H1 (cell line): ENCODE measurements at regions not wholly inside any gene's neighbourhood (a gene's known extent, or its start where the extent isn't known, plus 50 kb on each side); places are given as distances from the start of the nearest gene placed in this dataset.
A peak's percentile ranks its signal among the peaks of the same experiment; 100 is the strongest.

Experiments used
- CTCF ChIA-PET: fragments of 300-600 bp; sonication (Branson Sonifier 250); formaldehyde crosslinking; loops from one replicate; lab custom pipeline; 2021; ENCODE audit not compliant: partially characterized antibody; lab: Charles Lee
- POLR2A ChIA-PET: fragments of 300-600 bp; sonication (Branson Sonifier 250); formaldehyde crosslinking; loops from one replicate; lab custom pipeline; 2021; ENCODE audit warnings: inconsistent platforms; ENCODE audit not compliant: partially characterized antibody; lab: Charles Lee
- DNase-seq, 2 experiments: peaks; one replicate each; pipeline versions ENCODE4 v3.0.0 to v3.0.0-alpha.2; 2010 to 2022; ENCODE audit warnings: low spot score in 2 of 2, low read depth in 1 of 2, mixed read lengths in 1 of 2
- FAIRE-seq: peaks from 2 replicates; lab custom pipeline; 2011; peaks lifted over from hg19 to GRCh38; lab: Jason Lieb, UNC
- H2AFZ ChIP-seq: 2 replicates; pipeline ENCODE4 v1.8.1; 2012; ENCODE audit warnings: low read length, inconsistent platforms
- H2AK5ac ChIP-seq: 2 replicates; pipeline ENCODE4 v1.6.1; 2013; ENCODE audit warnings: low read depth, low read length
- H2BK120ac ChIP-seq: replicated peaks from 2 replicates; pipeline ENCODE3; 2013; ENCODE audit warnings: low read depth, low read length, inconsistent platforms
- H2BK12ac ChIP-seq: 2 replicates; pipeline ENCODE4 v1.6.1; 2013; ENCODE audit warnings: low read depth, low read length
- H2BK15ac ChIP-seq: 2 replicates; pipeline ENCODE4 v1.6.1; 2013; ENCODE audit warnings: low read length
- H2BK20ac ChIP-seq: 2 replicates; pipeline ENCODE4 v1.6.1; 2013; ENCODE audit warnings: low read length
- H2BK5ac ChIP-seq: 2 replicates; pipeline ENCODE4 v1.6.1; 2013; ENCODE audit warnings: low read depth, low read length
- H3K14ac ChIP-seq: 2 replicates; pipeline ENCODE4 v1.6.1; 2013; ENCODE audit warnings: inconsistent platforms; ENCODE audit not compliant: insufficient read length
- H3K18ac ChIP-seq: 2 replicates; pipeline ENCODE4 v1.6.1; 2013; ENCODE audit warnings: low read length; ENCODE audit errors: extremely low read depth
- H3K23ac ChIP-seq: 2 replicates; pipeline ENCODE4 v1.6.1; 2013; ENCODE audit warnings: inconsistent platforms; ENCODE audit not compliant: insufficient read length
- H3K23me2 ChIP-seq: 2 replicates; pipeline ENCODE4 v1.6.1; 2013; ENCODE audit warnings: low read depth, low read length
- H3K27ac ChIP-seq: 2 replicates; pipeline ENCODE4 v1.6.1; 2011; ENCODE audit warnings: low read depth, low read length, inconsistent platforms
- H3K27me3 ChIP-seq, 4 experiments: replicated peaks in 1 of 4; 1 replicate in 1 of 4; 2 replicates in 3 of 4; pipeline versions ENCODE4 v1.6.1 to v1.8.1; 2011 to 2013; ENCODE audit warnings: low read length in 3 of 4, mild to moderate bottlenecking in 3 of 4, inconsistent platforms in 2 of 4, mixed read lengths in 2 of 4, moderate library complexity in 1 of 4; ENCODE audit not compliant: control insufficient read depth in 3 of 4, insufficient read depth in 3 of 4; ENCODE audit errors: extremely low read depth in 1 of 4
- H3K36me3 ChIP-seq, 4 experiments: 2 replicates each; pipeline versions ENCODE4 v1.6.1 to v1.8.1; 2011 to 2013; ENCODE audit warnings: mild to moderate bottlenecking in 4 of 4, low read length in 3 of 4, moderate library complexity in 2 of 4, control low read depth in 1 of 4, inconsistent platforms in 1 of 4; ENCODE audit not compliant: insufficient read depth in 4 of 4, control insufficient read depth in 2 of 4
- H3K4ac ChIP-seq: replicated peaks from 2 replicates; pipeline ENCODE3; 2013; ENCODE audit warnings: low read length, low read depth, mixed read lengths, inconsistent platforms; ENCODE audit not compliant: insufficient read length
- H3K4me1 ChIP-seq, 4 experiments: replicated peaks in 1 of 4; 1 replicate in 1 of 4; 2 replicates in 3 of 4; pipeline versions ENCODE4 v1.6.1 to v1.8.1; 2011 to 2013; ENCODE audit warnings: low read length in 3 of 4, inconsistent platforms in 2 of 4, mixed read lengths in 1 of 4; ENCODE audit not compliant: insufficient read depth in 4 of 4, control insufficient read depth in 3 of 4
- H3K4me2 ChIP-seq, 2 experiments: 2 replicates each; pipeline versions ENCODE4 v1.6.1 to v1.8.1; 2011 to 2013; ENCODE audit warnings: low read depth in 2 of 2, low read length in 2 of 2, control low read depth in 1 of 2, inconsistent platforms in 1 of 2, mild to moderate bottlenecking in 1 of 2; ENCODE audit not compliant: insufficient read depth in 1 of 2
- H3K4me3 ChIP-seq, 4 experiments: fragments of 200-600, 300-600 bp in 1 of 4; sonication (generic), shearing (Covaris generic), sonication (Bioruptor Twin) in 1 of 4; 2 replicates each; pipeline versions ENCODE4 v1.5.1 to v1.8.1; 2011 to 2016; ENCODE audit warnings: low read length in 4 of 4, low read depth in 3 of 4, control low read depth in 2 of 4, inconsistent platforms in 2 of 4, mild to moderate bottlenecking in 2 of 4, mixed read lengths in 1 of 4, moderate library complexity in 1 of 4; ENCODE audit not compliant: insufficient read depth in 2 of 4; ENCODE audit errors: extremely low read depth in 1 of 4
- H3K56ac ChIP-seq: replicated peaks from 2 replicates; pipeline ENCODE3; 2013; ENCODE audit warnings: low read depth, mild to moderate bottlenecking, mixed read lengths, low read length, inconsistent platforms; ENCODE audit not compliant: insufficient read length
- H3K79me1 ChIP-seq: 2 replicates; pipeline ENCODE4 v1.6.1; 2013; ENCODE audit warnings: low read depth, low read length, control low read depth
- H3K79me2 ChIP-seq, 2 experiments: 2 replicates each; pipeline versions ENCODE4 v1.6.1 to v1.8.1; 2012 to 2013; ENCODE audit warnings: low read length in 2 of 2, mild to moderate bottlenecking in 2 of 2, inconsistent platforms in 1 of 2; ENCODE audit not compliant: insufficient read depth in 2 of 2, control insufficient read depth in 1 of 2
- H3K9ac ChIP-seq, 4 experiments: replicated peaks in 1 of 4; 1 replicate in 1 of 4; 2 replicates in 3 of 4; pipeline versions ENCODE4 v1.6.1 to v1.8.1; 2011 to 2013; ENCODE audit warnings: low read depth in 3 of 4, low read length in 3 of 4, control low read depth in 2 of 4, mild to moderate bottlenecking in 2 of 4, moderate library complexity in 2 of 4, inconsistent platforms in 1 of 4; ENCODE audit errors: extremely low read depth in 1 of 4
- H3K9me3 ChIP-seq, 2 experiments: 2 replicates each; pipeline versions ENCODE4 v1.6.1 to v1.8.1; 2012 to 2013; ENCODE audit warnings: mild to moderate bottlenecking in 2 of 2, moderate library complexity in 2 of 2, control low read depth in 1 of 2, inconsistent platforms in 1 of 2, low read depth in 1 of 2, low read length in 1 of 2, mixed read lengths in 1 of 2; ENCODE audit not compliant: insufficient read depth in 2 of 2
- H4K20me1 ChIP-seq, 2 experiments: replicated peaks in 1 of 2; 2 replicates each; pipeline versions ENCODE3 to v1.8.1; 2011 to 2013; ENCODE audit warnings: inconsistent platforms in 2 of 2, low read length in 2 of 2, mild to moderate bottlenecking in 1 of 2; ENCODE audit not compliant: insufficient read depth in 2 of 2, control insufficient read depth in 1 of 2
- H4K5ac ChIP-seq: 2 replicates; pipeline ENCODE4 v1.6.1; 2013; ENCODE audit warnings: low read length, low read depth, mixed read lengths, inconsistent platforms; ENCODE audit not compliant: insufficient read length
- H4K8ac ChIP-seq: 2 replicates; pipeline ENCODE4 v1.8.0; 2013; ENCODE audit warnings: mild to moderate bottlenecking, moderate library complexity, low read length, inconsistent platforms; ENCODE audit not compliant: insufficient read depth; ENCODE audit errors: extremely low read depth
- H4K91ac ChIP-seq: replicated peaks from 2 replicates; pipeline ENCODE3; 2013; ENCODE audit warnings: low read length, mixed read lengths, inconsistent platforms; ENCODE audit not compliant: insufficient read length
- EGR1 ChIP-seq: IDR thresholded peaks from 2 replicates; pipeline ENCODE4 v1.6.1; 2011; ENCODE audit warnings: low read depth, low read length, borderline replicate concordance
- JUN ChIP-seq: IDR thresholded peaks from 2 replicates; pipeline ENCODE4 v1.6.1; 2011; ENCODE audit warnings: low read depth, mild to moderate bottlenecking, improper control_type of control experiment, low read length
- KDM4A ChIP-seq: IDR thresholded peaks from one replicate; pipeline ENCODE4 v1.7.1; 2012; ENCODE audit warnings: low read depth, mild to moderate bottlenecking, moderate library complexity, low read length, inconsistent platforms; ENCODE audit not compliant: severe bottlenecking
- NRF1 ChIP-seq: IDR thresholded peaks from 2 replicates; pipeline ENCODE4 v1.6.1; 2011; ENCODE audit warnings: mild to moderate bottlenecking, low read depth, low read length, improper control_type of control experiment
- RFX5 ChIP-seq: IDR thresholded peaks from 2 replicates; pipeline ENCODE4 v1.6.1; 2011; ENCODE audit warnings: low read depth, low read length, improper control_type of control experiment, borderline replicate concordance
- SP1 ChIP-seq: IDR thresholded peaks from 2 replicates; pipeline ENCODE4 v1.6.1; 2011; ENCODE audit warnings: low read depth, low read length
- SRF ChIP-seq: IDR thresholded peaks from 2 replicates; pipeline ENCODE4 v1.6.1; 2011; ENCODE audit warnings: mild to moderate bottlenecking, low read depth, low read length, moderate library complexity
- SUZ12 ChIP-seq: fragments of 200-600 bp; sonication (generic); IDR thresholded peaks from 2 replicates; pipeline ENCODE4 v1.6.1; 2012; ENCODE audit warnings: mild to moderate bottlenecking, inconsistent platforms, low read length, moderate library complexity, mixed read lengths
- WGBS, 2 experiments: shearing (Covaris generic) in 1 of 2; methylation state at CpG; one replicate each; pipeline versions ENCODE4 v1.1.6 to v1.1.7; 2013 to 2015; ENCODE audit warnings: low lambda C conversion rate in 2 of 2, mixed read lengths in 2 of 2, inconsistent platforms in 1 of 2, low coverage in 1 of 2, missing lambda C conversion rate in 1 of 2; ENCODE audit not compliant: insufficient replicate concordance in 2 of 2, insufficient coverage in 1 of 2, insufficient read length in 1 of 2; ENCODE audit errors: extremely low coverage in 1 of 2, missing lambda C conversion rate in 1 of 2; 5-methylcytosine and 5-hydroxymethylcytosine counted together
- TF ChIP-seq, protein P1 (sequence below), 3 experiments: IDR thresholded peaks; 1 replicate in 2 of 3; 2 replicates in 1 of 3; pipeline versions ENCODE4 v1.5.1 to v1.6.1; 2011; ENCODE audit warnings: low read length in 3 of 3, mild to moderate bottlenecking in 3 of 3, inconsistent platforms in 2 of 3, low read depth in 1 of 3, moderate library complexity in 1 of 3; ENCODE audit not compliant: insufficient read depth in 1 of 3; ENCODE audit errors: control extremely low read depth in 1 of 3

GRCh38 chr10:61000769-61001730, 57.1 kb upstream of the RHOBTB1 start:
- Histone ChIP-seq H3K14ac (no peak overlapping the region), H3K27me3 (peaks cover 0 to 9% (median 6%) of the 10 kb centered on the region in 4 experiments; a peak in 5 of 7 replicates), H4K5ac (no peak overlapping the region), H3K56ac (no peak overlapping the region), H3K23me2 (peaks cover 9% of the 10 kb centered on the region), H3K36me3 (no peaks in the 10 kb centered on the region), H2BK20ac (no peak overlapping the region), H4K20me1 (peaks cover 0 to 2% of the 10 kb centered on the region in 2 experiments), H3K79me2 (no peaks in the 10 kb centered on the region), H3K4me1 (0 out of 7 replicates have a peak, but pooled peaks cover 0 to 2% (median 0%) of the 10 kb centered on the region in 4 experiments), H3K9me3 (no peaks in the 10 kb centered on the region), H2AK5ac (no peak overlapping the region), H2BK120ac (no peak overlapping the region), H2BK15ac (no peak overlapping the region), H2AFZ (peak overlapping the region; percentile 95; the same call in 1 of the 2 replicates), H3K9ac (peak overlapping the region in 1 of 4 experiments; percentile 29; a peak in 4 of 7 replicates), H3K4ac (no peak overlapping the region), H2BK5ac (no peak overlapping the region), H2BK12ac (no peak overlapping the region), H3K18ac (peak overlapping the region; percentile 19; the same call in 1 of the 2 replicates), H3K4me2 (peak overlapping the region; percentile 86 to 95), H3K23ac (no peak overlapping the region), H3K79me1 (no peaks in the 10 kb centered on the region), H3K27ac (no peak overlapping the region), H4K91ac (no peak overlapping the region), H4K8ac (peak overlapping the region; percentile 15; the same call in 1 of the 2 replicates), H3K4me3 (peak overlapping the region; percentile 51 to 72 (median 59))
- ChIA-PET POLR2A (no interaction called here), CTCF (interaction anchor here (0.8 to 1.2 kb wide), 2 partner anchors 14 to 189 kb away, joined by 3 read pairs; no protein-coding TSS in a partner anchor)
- DNase-seq, result peak in 1 of 2 experiments; percentile 68
- WGBS, 2 experiments, result 13% methylated on average over 28 of the region's 78 CpGs; no CpG with 5 or more reads in 1 of the 2 experiments
- no peak for FAIRE-seq
- TF ChIP-seq KDM4A, result peak; percentile 86
- TF ChIP-seq SRF, result no peak
- no peak for TF ChIP-seq JUN
- TF ChIP-seq, protein P1, sequence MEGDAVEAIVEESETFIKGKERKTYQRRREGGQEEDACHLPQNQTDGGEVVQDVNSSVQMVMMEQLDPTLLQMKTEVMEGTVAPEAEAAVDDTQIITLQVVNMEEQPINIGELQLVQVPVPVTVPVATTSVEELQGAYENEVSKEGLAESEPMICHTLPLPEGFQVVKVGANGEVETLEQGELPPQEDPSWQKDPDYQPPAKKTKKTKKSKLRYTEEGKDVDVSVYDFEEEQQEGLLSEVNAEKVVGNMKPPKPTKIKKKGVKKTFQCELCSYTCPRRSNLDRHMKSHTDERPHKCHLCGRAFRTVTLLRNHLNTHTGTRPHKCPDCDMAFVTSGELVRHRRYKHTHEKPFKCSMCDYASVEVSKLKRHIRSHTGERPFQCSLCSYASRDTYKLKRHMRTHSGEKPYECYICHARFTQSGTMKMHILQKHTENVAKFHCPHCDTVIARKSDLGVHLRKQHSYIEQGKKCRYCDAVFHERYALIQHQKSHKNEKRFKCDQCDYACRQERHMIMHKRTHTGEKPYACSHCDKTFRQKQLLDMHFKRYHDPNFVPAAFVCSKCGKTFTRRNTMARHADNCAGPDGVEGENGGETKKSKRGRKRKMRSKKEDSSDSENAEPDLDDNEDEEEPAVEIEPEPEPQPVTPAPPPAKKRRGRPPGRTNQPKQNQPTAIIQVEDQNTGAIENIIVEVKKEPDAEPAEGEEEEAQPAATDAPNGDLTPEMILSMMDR (IDR thresholded peaks at IDR 0.05; ENCODE audit: control extremely low read depth in 1 of 3, insufficient read depth in 1 of 3, low read depth in 1 of 3, low read length in 3 of 3), result no peak
- no peak for TF ChIP-seq NRF1
- TF ChIP-seq SUZ12, result no peak
- no peak for TF ChIP-seq RFX5
- no peak for TF ChIP-seq SP1
- TF ChIP-seq EGR1, result peak; percentile 36; the same call in 1 of the 2 replicates
